ENCODE measurements at regions not wholly inside any gene's neighbourhood (a gene's known extent, or its start where the extent isn't known, plus 50 kb on each side); places are given as distances from the start of the nearest gene placed in this dataset.

- no peak for TF ChIP-seq CTCF (IDR thresholded peaks at IDR 0.05; ENCODE audit: insufficient read depth, low read length)
- TF ChIP-seq REST (IDR thresholded peaks at IDR 0.05; ENCODE audit: insufficient replicate concordance, low read depth), result no peak
Measured at GRCh38 chr2:71824436-71824835, 323.2 kb downstream of the CYP26B1 start.

All from HL-60 (cell line).